Mucosa of descending colon (tissue), 3 donors: ENCODE measurements at regions not wholly inside any gene's neighbourhood (a gene's known extent, or its start where the extent isn't known, plus 50 kb on each side); places are given as distances from the start of the nearest gene placed in this dataset.
A peak's percentile ranks its signal among the peaks of the same experiment; 100 is the strongest.

Source experiments
- ATAC-seq: fragments of 200-7000 bp; cut with Tn5 transposase; one replicate; pipeline ENCODE4 v1.9.1; 2020; ENCODE audit warnings: mild to moderate bottlenecking, moderate library complexity
- DNase-seq, 3 donors: peaks; one replicate each; pipeline ENCODE4 v3.0.0-alpha.2; 2020
- H3K36me3 ChIP-seq: fragments of 200-600 bp; one replicate; pipeline ENCODE4 v1.8.0; 2021; ENCODE audit warnings: low read depth, mild to moderate bottlenecking
- H3K4me1 ChIP-seq: fragments of 200-600 bp; one replicate; pipeline ENCODE4 v1.8.0; 2021; ENCODE audit warnings: low read depth, mild to moderate bottlenecking
- H3K4me3 ChIP-seq: fragments of 200-600 bp; one replicate; pipeline ENCODE4 v1.8.0; 2021; ENCODE audit warnings: mild to moderate bottlenecking
- H3K9me3 ChIP-seq: fragments of 200-600 bp; one replicate; pipeline ENCODE4 v1.8.0; 2021; ENCODE audit warnings: mild to moderate bottlenecking
- intact Hi-C, 2 donors: fragments of 100-400 bp; cut with DNase I in 1 of 2; cut with micrococcal nuclease in 1 of 2; formaldehyde crosslinking; loops; one replicate each; pipeline versions ENCODE4 v1.11.0 to v1.11.1; 2022; cut with DNase I, micrococcal nuclease
- TF ChIP-seq, protein P1 (sequence below): fragments of 200-600 bp; IDR thresholded peaks from one replicate; pipeline ENCODE4 v1.8.0; 2022; ENCODE audit warnings: antibody characterized with exemption, mild to moderate bottlenecking
- donor health status: DM: no; HTN: no; CAD: no; lungs with moderate emphysema.
- donor health status: DM: no; HTN: no; CAD: no.
- donor health status: DM: no; HTN: yes; CAD: no.

DNA sequence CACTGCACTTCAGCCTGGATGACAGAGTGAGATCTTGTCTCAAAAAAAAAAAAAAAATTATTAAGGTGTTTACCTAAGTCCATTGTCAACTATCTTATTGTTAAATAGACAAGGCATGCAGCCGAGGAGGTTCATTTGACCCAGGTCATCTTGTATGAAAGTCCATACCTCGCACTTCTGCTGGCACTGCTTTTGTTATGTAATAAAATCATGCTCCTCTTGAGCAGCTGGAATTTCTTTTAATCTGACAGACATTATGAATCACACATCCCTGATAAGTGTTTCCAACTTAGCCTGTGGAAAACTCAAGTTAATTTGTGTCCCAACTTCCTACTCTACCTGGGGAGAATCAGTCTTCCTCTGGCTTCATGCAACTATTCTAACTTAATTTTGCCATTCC, 315.6 kb upstream of the KLF4 start:
- H3K4me1 ChIP-seq = no peaks in the 10 kb centered on the region
- no peak overlapping the region for H3K4me3 ChIP-seq
- TF ChIP-seq, protein P1, sequence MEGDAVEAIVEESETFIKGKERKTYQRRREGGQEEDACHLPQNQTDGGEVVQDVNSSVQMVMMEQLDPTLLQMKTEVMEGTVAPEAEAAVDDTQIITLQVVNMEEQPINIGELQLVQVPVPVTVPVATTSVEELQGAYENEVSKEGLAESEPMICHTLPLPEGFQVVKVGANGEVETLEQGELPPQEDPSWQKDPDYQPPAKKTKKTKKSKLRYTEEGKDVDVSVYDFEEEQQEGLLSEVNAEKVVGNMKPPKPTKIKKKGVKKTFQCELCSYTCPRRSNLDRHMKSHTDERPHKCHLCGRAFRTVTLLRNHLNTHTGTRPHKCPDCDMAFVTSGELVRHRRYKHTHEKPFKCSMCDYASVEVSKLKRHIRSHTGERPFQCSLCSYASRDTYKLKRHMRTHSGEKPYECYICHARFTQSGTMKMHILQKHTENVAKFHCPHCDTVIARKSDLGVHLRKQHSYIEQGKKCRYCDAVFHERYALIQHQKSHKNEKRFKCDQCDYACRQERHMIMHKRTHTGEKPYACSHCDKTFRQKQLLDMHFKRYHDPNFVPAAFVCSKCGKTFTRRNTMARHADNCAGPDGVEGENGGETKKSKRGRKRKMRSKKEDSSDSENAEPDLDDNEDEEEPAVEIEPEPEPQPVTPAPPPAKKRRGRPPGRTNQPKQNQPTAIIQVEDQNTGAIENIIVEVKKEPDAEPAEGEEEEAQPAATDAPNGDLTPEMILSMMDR = no peak
- no peaks in the 10 kb centered on the region for H3K9me3 ChIP-seq
- no peak for ATAC-seq
- H3K36me3 ChIP-seq = no peaks in the 10 kb centered on the region
- intact Hi-C loops = no loop called here
- no peak for DNase-seq

DNA sequence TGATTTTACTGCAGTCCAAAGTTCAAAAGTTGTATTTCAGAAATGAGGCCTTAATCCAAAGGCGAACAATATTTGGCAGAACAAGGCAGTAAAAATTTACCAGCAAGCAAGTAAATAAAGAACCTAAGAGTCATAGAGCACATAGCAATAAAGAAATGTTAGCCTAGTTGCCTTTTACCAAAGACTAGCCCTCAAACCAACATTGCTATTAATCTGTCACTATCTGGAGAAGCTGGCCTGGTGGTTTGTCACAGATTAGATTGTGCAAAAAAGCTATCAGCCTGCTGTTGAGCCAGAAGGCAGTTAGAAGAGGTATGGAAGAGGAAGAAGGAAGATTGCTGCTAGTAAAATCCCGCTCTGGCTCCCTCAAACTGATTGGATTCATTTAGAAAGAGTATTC, 304.7 kb upstream of the KLF4 start:
- ATAC-seq = peak; percentile 95
- intact Hi-C loops = no loop called here

DNA sequence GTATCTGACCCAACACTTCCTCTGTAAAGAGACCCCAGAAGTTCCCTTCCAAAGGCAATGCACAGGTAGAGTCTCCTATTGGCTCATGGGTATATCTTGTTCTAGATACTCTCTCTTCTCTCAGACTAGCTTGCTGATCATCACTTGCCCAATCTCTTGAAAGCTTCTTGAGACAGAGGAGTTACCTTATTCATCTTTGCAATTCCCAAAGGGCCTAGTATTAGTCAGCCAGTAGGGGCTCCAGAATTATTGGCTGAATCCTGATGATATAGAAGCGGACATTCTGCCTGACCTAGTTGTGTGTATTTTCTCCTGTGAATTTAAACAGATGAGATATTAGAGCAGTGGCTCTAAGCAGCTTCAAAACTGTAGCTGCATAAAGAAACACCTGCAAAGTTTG, 304.0 kb upstream of the KLF4 start:
- intact Hi-C loops = no loop called here
- TF ChIP-seq, protein P1 = no peak

More for the DNA sequence above, 304.7 kb upstream of the KLF4 start:
- TF ChIP-seq, protein P1 = no peak
- DNase-seq = peak in 1 of 3 donors; percentile 71
- no peak overlapping the region for H3K4me3 ChIP-seq
- no peaks in the 10 kb centered on the region for H3K36me3 ChIP-seq
- no peaks in the 10 kb centered on the region for H3K9me3 ChIP-seq
- peaks cover 18% of the 10 kb centered on the region for H3K4me1 ChIP-seq

DNA sequence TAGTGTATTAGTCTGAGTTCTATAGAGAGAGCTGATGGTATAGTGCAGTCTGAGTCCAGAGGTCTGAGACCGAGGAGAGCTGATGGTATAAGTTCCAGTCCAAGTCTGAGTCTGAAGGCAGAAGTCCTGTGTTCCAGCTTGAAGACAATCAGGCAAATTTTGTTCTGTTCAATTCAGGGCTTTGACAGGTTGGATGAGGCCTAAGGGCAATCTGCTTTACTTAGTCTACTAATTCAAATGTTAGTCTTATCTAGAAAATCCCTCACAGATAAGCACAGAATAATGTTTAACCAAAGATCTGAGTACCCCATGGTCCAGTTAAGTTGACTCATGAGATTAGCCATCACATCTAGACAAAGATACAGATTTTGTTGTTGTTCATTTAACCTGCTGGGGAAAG, 303.0 kb upstream of the KLF4 start:
- Histone ChIP-seq H3K4me1 (peaks cover 18% of the 10 kb centered on the region), H3K9me3 (no peaks in the 10 kb centered on the region), H3K4me3 (no peak overlapping the region), H3K36me3 (no peaks in the 10 kb centered on the region)
- TF ChIP-seq, protein P1 = no peak
- ATAC-seq (no peak), DNase-seq (no peak)
- intact Hi-C loops = no loop called here

More for the DNA sequence above, 304.0 kb upstream of the KLF4 start:
- no peak overlapping the region for H3K4me3 ChIP-seq
- H3K4me1 ChIP-seq = peaks cover 18% of the 10 kb centered on the region
- DNase-seq = no peak
- H3K36me3 ChIP-seq = no peaks in the 10 kb centered on the region
- no peaks in the 10 kb centered on the region for H3K9me3 ChIP-seq
- no peak for ATAC-seq

DNA sequence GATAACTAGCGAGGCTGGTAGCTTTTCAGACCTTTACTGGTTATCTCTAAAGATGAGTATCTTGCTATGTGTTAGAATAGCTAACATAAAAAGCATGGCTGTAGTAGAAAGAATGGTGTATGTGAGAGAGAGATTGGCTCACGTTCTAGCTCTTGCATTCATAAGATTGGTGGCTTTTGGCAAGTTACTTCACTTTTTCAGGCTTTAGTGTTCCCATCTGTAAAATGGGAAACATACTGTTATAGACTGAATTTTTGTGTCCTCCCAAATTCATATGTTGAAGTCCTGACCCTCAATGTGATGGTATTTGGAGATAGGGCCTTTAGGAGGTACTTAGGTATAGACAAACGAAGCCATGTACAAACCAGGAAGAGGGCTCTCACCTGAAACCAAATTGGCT, 302.4 kb upstream of the KLF4 start:
- intact Hi-C loops = no loop called here
- Histone ChIP-seq H3K4me1 (peaks cover 18% of the 10 kb centered on the region), H3K36me3 (no peaks in the 10 kb centered on the region), H3K4me3 (no peak overlapping the region), H3K9me3 (no peaks in the 10 kb centered on the region)
- TF ChIP-seq, protein P1 = no peak
- DNase-seq (no peak), ATAC-seq (no peak)

DNA sequence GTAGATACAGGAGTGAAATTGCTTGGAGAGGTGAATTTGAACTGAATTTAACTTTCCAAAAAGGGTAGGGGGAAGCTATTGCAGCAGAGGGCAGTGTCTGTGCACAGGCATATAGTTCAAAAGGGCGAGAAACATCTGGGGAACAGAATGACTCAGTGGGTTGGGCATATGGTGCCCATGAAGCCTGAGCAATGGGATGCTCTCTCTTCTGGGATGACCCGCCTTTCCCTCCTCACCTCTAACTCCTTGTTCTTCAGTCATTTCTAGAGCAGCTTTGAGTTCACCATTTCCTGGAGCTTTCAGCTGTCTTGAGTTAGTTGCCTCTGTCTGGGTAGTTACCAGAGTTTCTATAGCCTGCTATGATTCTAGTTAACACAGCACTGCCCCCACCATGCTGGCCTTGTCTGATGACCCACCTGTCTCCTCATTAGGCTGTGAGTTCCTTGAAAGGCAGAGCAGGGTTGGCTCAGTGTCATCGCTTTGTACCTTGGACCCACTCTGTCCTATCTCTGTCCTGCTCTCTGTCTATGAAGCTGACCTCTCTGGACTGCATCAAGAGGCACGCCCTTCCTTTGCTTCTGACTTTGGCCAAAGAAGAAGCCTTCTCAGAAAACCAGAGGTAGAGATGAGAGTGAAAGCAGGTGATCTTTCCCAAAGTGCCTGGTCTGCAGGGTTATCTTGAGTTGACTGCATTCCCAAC, 299.6 kb upstream of the KLF4 start:
- intact Hi-C loops = no loop called here
- TF ChIP-seq, protein P1 = no peak
- no peak for DNase-seq
- Histone ChIP-seq H3K9me3 (no peaks in the 10 kb centered on the region), H3K4me1 (peaks cover 11% of the 10 kb centered on the region), H3K36me3 (no peaks in the 10 kb centered on the region), H3K4me3 (no peak overlapping the region)
- ATAC-seq = peak; percentile 68
